ENCODE measurements at regions not wholly inside any gene's neighbourhood (a gene's known extent, or its start where the extent isn't known, plus 50 kb on each side); places are given as distances from the start of the nearest gene placed in this dataset.

DNA sequence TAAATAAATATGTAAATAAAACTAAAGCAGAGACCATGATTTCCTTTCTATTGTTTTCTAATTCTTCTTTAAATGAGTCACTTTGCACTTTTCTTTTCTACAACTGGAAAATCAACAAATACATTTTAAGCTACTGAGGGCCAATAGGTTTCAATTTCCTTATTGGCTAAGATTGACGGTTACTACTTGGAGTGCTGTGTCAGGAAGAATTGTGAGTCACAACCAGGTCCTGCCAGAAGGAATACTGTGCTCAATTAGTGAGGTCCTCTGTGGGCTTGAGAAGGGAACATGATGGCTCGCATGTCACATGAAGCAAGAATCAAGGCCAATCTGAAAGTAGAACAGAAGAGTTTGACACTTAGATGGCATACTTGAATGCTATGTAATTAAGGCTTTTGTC, 110.8 kb downstream of the HMHB1 start:
- TF ChIP-seq, protein P1, sequence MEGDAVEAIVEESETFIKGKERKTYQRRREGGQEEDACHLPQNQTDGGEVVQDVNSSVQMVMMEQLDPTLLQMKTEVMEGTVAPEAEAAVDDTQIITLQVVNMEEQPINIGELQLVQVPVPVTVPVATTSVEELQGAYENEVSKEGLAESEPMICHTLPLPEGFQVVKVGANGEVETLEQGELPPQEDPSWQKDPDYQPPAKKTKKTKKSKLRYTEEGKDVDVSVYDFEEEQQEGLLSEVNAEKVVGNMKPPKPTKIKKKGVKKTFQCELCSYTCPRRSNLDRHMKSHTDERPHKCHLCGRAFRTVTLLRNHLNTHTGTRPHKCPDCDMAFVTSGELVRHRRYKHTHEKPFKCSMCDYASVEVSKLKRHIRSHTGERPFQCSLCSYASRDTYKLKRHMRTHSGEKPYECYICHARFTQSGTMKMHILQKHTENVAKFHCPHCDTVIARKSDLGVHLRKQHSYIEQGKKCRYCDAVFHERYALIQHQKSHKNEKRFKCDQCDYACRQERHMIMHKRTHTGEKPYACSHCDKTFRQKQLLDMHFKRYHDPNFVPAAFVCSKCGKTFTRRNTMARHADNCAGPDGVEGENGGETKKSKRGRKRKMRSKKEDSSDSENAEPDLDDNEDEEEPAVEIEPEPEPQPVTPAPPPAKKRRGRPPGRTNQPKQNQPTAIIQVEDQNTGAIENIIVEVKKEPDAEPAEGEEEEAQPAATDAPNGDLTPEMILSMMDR (IDR thresholded peaks at IDR 0.05): no peak
- TF ChIP-seq EP300 (IDR thresholded peaks at IDR 0.05) (no peak), POLR2AphosphoS5 (IDR thresholded peaks at IDR 0.05) (no peak), POLR2A (IDR thresholded peaks at IDR 0.05; ENCODE audit: low read depth) (no peak)
